GM19043 (cell line): ENCODE measurements at regions not wholly inside any gene's neighbourhood (a gene's known extent, or its start where the extent isn't known, plus 50 kb on each side); places are given as distances from the start of the nearest gene placed in this dataset.
"Not testable (repeated sequence)": the region's sequence is repeated elsewhere in the genome, so short reads cannot be mapped to it uniquely, and the experiment has no call there.

ENCODE experiments used
- ATAC-seq: cut with Tn5 transposase; IDR thresholded peaks from one replicate; pipeline ENCODE4 v1.9.1; 2021; ENCODE audit warnings: low read depth; ENCODE audit not compliant: unreplicated experiment

DNA sequence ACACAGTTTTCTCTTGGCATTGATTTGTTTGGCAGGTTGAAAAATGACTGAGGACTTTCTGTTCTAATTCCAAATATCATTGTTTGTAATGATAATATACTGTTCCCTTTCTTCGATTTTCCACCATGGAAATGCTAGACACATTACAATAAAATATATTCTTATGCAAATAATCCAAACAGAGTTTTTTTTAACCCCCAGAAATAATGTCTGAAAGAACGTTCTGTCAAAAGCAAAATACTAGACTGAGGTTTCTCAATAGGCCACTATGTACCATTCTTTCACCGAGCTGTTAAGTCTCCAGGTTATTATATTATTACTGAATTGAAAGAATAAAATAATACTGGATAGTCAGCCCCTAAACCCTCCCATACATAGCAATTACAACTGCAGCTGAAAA, 312.5 kb downstream of the ZIC3 start:
- ATAC-seq: no peak

DNA sequence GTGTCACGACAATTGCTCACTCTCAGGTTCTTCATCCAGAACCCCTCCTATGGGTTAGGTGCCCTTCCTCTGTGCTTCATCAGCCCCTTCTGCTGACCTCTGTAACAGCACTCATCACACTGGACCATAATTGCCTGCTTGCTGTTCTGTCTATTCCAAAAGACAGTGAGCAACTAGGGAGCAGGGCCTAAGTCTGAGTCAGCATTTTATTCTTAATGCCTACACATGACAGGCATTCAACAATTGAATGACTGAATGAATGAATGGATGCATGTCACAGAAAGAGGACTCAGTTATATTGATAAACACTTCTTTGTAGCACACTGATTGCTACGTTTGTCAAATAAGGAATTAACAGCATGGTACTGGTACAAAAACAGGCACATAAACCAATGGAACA, 317.0 kb downstream of the ZIC3 start:
- ATAC-seq: no peak

DNA sequence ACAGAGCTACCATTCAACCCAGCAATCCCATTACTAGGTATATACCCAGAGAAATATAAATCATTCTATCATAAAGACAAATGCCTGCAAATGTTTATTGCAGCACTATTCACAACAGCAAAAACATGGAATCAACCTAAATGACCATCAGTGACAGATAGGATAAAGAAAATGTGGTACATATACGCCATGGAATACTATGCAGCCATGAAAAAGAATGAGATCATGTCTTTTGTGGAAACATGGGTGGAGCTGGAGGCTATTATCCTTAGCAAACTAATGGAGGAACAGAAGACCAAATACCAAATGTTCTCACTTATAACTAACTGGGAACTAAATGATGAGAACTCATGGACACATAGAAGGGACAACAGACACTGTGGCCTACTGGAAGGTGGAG, 318.9 kb downstream of the ZIC3 start:
- not testable (repeated sequence) for ATAC-seq

DNA sequence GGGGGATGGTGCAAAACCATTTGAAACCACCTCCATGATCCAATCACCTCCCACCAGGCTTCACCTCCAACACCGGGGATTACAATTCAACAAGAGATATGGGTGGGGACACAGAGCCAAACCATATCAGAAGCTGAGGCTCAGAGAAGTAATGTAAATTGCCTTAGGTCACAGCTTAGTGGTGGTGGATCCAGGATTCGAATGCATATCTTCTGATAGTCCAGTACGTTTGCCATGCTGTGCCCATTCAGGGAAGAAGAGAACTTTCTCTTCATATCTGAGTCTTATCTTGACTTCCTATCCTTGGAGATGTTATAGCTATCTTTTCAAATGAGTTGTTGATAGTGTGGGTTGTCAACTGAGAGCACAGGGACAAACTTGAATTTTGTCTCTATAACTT, 325.5 kb downstream of the ZIC3 start:
- no peak for ATAC-seq

DNA sequence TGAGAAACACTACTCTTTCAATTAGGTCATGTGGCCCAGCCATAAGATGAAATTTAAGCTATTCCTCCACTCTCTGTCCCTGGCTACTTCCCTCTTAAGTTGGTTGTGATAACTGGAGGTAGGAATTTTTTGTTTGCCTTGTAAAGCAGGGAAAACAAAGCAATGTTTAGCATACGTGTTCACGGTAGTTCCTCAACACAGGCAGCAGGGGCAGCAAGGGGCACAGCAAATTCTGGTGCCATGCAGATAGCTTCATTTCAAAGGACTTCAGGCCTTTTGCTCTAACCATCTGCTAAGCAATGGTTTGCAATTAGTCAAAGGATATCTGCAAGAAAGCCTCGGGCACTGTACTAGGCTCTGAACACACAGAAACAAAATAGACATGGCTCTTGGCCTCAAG, 330.2 kb downstream of the ZIC3 start:
- ATAC-seq: no peak

DNA sequence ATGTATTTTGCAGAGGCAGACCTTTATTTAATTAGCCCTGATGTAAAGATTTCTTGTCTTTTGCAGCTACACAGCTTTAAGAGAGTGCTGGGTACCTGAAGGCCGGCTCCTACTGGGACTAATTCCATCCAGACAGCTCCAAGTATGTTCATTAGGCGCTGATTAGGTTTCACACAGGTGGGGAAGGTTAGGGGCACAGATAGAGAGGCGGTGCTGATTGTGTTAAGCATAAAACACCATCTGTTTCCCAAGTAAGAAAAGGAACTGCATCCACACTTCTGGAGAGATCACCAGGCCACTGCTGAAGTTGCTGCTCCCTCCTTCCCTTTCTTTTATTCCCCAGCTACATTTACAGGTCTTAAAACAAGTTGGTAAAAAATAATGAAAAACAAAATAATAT, 349.5 kb downstream of the ZIC3 start:
- no peak for ATAC-seq

DNA sequence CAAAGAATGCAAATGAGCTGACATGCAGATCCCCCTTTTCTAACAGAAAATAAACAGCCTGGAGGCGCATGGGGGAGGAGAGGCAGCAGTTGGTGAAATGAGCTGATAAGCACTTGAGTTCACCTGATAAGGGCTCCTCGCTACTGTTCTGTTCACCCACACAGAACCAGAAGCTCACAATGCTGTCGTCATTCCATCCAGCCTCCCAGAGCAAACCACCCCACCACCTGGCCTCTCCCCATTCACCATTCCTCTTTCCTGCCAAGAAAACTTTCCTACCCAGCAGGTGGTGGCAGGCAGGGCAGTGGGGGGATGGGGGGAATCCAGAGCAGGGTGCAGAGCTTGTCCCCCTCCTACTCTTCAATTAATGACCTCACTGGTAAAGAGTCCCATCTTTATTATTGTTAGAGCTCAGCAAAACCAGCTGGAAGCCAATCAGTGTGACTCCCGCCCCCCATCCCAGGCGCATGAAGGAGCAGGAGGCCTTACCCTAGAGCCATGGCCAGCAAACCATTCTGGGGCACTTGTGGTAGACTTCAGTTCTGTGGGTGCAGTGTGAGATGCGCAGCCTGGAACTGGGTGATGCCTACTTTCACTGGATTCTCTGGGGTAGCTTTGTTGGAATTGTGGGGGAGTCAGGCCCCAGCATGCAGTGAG, 350.3 kb downstream of the ZIC3 start:
- no peak for ATAC-seq

DNA sequence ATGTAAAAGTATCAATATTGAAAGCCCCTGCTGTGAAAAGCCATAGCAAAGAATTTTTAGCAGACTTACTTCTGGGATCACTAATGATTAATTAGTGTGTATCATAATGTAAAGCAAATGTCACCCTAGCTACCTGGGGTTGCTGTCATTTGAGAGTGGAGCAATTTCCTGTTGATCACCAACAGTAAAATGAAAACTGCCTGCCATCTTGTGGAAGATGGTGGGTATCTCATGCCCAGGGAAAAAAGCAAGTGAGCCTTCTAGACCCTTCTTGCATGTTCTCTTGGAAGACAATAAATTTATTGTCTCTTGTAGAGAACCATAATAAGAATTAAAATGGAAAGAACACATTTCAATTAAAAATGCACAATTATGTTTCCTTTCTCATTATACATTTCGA, 360.2 kb downstream of the ZIC3 start:
- ATAC-seq: no peak

DNA sequence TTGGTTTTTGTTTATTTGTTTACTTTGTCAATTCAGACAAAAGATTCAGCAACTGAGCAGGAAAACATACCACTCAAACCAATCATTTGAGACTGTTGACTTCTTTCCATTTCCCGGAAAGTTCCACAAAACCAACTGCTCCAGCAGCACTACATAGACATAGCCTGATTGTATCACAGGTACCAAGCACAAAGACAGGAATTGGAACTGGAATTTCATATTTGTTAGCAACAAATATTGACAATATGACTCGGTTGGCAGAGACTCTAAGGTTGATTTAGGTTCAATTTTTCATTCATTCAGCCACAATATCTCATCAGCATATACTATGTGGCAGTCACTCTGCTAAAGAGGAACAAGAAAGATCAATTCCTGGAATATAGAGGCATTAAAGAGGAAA, 364.0 kb downstream of the ZIC3 start:
- no peak for ATAC-seq

DNA sequence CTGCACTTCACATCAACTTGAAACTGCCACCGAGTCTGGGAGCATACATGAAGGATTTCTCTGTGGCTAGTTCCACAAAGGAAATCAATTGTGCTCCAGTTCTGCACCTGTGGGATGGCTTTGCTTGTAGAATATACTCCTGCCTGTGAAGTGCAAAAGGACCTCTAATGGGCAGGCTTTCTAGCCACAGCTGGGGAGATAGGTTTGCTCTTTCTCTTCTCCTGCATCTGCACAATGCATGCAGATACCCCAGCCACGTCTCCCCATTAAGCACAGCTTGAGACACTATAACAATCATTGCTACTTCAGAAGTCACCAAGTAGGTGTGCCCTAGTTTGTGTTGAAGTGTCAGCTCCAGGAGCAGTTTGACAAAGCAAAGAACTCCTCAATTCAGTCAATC, 364.6 kb downstream of the ZIC3 start:
- no peak for ATAC-seq

DNA sequence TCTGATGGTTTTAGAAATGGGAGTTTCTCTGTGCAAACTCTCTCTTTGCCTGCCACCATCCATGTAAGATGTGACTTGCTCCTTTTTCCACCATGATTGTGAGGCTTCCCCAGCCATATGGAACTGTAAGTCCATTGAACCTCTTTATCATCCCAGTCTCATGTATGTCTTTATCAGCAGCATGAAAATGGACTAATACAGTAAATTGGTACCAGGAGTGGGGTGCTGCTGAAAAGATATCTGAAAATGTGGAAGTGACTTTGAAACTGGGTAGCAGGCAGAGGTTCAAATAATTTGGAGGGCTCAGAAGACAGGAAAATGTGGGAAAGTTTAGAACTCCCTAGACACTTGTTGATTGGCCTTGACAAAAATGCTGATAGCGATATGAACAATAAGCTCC, 368.3 kb downstream of the ZIC3 start:
- not testable (repeated sequence) for ATAC-seq

DNA sequence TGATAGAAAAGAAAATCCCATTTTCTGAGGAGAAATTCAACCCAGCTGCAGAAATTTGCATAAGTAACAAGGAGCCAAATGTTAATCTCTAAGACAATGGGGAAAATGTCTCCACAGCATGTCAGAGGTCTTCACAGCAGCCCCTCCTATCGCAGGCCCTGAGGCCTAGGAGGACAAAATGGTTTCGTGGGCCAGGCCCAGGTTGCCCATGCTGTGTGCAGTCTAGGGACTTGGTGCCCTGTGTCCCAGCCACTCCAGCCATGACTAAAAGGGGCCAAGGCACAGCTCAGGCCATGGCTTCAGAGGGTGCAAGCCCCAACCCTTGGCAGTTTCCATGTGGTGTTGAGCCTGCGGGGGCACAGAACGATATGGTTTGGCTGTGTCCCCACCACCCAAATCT, 369.0 kb downstream of the ZIC3 start:
- ATAC-seq: not testable (repeated sequence)

DNA sequence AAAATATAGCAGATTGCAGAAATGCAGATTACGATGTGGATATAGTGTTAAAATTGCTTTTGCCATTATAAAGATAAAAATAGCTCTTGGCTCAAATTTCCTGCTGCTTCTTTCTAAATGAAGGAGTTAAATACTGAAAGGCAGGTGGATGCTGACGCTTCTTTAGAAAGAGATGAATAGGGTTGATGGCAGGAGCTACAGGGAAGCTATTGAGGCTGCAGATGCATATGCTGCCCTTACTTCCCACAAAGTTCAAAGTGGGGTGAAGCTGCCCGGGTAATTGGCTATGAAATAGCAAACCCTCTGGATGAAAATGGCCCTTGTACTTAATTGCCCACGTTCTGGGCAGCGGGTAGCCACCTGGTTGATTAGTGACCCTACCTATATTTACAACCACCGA, 379.5 kb downstream of the ZIC3 start:
- ATAC-seq: no peak

DNA sequence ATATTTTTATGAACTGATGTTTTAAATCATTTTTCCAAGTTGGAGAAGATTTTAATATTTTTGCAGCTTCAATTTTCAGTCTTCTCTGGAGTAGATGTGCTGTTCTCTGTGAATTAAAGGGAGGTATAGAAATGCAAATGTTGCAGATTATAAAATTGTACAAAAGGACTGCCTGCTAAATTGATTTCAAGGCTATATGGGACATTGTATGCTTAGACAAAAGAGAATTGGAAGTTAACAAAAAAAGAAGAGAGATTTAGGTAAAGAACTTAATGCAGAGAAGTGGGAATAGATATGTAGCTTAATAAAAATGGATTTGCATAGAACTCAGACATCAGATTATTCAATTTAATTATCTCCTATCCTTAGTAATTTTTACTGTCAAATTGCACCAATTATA, 403.3 kb downstream of the ZIC3 start:
- no peak for ATAC-seq

DNA sequence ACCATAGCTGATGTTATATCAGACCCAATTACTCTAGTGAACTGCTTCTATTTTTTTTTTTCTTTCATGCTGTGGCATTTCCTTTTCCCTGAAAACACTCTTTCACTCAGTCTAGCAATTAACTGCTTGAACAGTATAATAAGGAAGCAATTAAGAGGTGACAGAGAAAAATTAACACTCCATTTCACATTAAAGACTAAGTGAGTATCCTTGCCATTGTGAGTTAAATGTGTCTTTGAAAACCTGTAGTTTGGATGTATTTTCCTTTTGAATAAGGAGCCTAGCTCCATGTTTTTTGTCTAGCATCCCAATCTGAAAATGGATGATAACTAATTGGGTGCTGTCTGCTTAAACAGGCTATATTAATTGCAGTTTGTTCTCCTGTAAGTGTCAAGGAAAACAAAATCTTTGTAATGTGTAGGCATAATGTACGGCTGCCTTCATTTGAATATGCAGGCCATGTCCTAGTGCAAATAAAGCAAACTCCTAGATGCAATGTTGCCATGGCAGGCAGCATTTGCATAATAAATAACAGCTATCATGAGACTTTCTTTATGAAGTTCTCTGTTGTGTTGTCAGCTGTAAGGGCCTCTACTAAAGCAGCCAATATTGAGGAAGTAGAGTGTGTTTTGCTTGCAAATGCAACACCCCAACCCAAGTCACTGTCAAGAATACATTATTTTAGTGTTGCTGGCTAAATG, 416.7 kb downstream of the ZIC3 start:
- ATAC-seq: no peak

DNA sequence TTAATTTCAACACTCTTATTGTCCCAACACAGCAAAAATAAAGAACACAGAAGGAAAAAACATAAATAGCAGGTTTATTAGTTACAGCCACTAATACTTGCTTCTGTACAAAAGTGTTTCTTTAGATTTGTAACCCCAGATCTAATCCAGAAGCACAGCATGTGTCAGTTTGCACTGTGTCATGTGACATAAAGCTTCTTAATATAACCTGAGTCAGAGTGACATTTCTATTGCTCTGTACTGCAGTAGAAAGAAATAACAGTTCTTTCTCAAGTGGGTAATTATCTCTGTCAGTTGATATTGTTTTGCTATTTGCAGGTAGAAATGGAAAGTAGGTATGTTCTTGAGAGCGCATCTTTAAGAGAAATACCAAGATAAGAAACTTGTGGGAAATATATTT, 422.5 kb downstream of the ZIC3 start:
- ATAC-seq: no peak

DNA sequence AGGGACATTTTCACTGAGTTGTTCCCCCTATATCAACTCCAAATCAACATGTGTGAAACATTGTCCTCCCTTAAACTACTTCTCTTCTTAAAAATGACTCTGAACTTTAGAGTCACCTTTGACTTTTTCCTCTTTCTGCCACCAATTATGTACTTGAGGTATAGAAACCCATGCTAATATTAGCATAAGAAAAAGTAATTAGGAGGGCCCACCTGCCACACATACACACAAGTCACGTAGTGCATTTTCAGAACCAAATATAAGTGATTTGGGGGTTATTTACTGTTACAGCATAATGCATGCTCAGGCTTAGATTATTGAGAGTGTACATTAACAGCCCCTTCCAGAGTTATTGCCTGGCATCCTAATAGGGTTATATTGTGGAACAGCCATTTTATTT, 432.7 kb downstream of the ZIC3 start:
- no peak for ATAC-seq

DNA sequence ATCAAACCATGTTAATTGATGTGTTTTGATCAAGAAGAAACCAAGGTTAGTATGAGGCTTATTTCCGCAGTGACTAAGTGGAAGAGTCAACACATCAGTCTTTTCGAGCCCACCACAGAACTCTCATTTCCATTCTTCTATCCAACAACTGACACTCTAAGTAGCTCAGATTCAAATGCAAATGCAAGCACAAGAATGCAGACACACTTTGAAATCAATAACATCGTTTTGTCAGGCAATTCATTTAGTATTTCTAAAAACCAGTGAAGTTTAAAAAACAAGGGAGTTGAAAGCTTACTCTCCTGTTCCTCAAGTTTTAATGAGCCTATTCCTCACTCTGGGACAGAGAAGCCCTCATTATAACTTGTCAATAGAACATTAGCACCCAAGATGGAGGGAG, 433.1 kb downstream of the ZIC3 start:
- ATAC-seq: no peak

DNA sequence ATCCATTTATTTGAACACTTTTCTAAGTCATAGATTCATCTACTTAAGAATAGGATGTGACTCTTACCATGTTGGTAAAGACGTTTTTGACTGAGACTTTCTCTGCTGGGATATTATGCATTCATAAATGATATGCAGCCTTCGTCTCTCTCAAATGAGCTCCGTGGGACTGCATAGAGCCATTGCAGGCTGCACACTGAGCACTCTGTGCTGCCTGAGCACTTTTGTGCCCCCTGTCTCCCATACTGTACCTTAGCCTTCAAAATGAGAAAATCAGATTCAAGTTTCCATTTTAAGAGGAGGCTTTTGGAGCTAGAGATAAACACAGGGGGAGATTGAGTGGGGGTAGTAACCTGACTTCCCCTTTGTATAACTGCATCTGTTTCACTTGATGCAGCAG, 433.6 kb downstream of the ZIC3 start:
- ATAC-seq: no peak

DNA sequence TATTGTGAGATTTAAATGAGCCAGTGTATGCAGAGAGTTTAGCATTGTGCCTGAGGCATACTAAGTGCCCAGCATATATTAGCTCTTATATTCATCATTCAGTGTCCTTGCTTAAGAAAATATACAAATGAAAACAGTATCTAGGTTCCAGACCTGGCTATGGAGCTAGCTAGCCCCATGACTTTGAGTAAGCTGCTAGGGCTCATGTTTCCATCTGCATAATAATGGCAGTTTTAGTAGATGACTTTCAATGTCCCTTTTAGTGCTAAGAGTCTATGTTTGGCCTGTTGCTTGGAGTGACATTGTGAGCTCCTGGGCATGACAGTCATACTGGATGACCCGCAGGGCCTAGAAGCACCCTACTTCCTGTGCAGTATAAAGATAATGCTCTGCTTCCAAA, 435.3 kb downstream of the ZIC3 start:
- no peak for ATAC-seq

DNA sequence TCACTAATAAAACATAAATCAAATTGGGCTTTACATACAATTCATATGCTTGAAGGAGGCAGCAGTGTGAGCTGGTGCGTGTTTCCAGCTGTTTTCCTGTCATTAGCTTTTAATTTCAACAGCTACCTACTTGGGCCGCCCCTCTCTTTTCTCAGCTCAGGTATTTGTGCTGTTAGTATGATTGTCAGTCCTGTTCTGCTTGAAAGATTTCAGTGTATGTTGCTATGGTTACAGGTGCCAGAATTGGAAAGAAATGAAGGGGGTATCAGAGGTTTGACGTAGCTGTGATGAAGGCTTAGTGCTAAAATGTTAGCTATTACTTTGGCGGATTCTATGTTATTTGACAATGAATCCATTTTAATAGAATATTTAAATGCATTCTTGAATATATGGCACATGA, 440.3 kb downstream of the ZIC3 start:
- no peak for ATAC-seq

DNA sequence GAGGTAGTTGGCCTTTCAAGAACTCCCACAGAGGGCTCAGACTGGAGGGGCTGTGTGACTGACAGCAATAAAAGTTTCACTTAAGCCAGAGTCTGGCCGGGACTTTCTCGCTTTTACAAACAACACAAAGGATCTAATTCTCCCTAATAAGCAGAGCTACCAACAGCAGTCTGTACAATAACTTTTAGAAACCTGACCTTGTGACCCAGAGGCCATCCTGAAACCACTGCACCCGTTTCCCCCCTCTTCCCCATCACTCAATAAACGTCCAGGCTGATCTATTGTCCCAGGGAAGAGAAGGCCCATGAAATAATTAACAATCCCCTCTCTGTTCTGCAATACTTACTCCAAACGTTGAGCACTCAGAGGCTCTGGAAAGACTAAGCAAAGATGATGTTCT, 442.4 kb downstream of the ZIC3 start:
- no peak for ATAC-seq

DNA sequence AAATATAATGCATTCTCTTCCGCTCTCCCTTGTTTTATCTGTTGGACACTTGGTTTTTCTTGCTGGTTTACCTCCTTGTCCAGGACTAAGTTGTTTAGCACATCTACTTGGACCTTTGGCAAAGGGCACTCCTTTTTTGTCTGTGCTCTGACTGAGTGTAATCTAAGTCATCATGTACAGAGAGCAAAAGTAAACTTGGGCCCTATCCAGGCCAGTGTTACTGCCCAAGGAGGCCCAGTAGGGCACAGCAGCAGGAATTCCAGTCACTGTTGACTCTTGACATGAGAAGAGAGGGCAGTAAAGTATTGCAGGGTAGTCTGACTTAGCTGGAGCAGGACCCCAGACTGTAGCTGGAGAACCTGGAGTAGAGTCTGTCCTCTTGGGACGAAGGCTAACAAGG, 445.5 kb downstream of the ZIC3 start:
- ATAC-seq: no peak
